IPS-18a (cell line): ENCODE measurements at regions not wholly inside any gene's neighbourhood (a gene's known extent, or its start where the extent isn't known, plus 50 kb on each side); places are given as distances from the start of the nearest gene placed in this dataset.
"Not testable (repeated sequence)": the region's sequence is repeated elsewhere in the genome, so short reads cannot be mapped to it uniquely, and the experiment has no call there.

ENCODE experiments used
- H3K27ac ChIP-seq: one replicate; pipeline ENCODE4 v1.5.1; 2013; ENCODE audit warnings: low read length
- H3K27me3 ChIP-seq: one replicate; pipeline ENCODE4 v1.6.1; 2013; ENCODE audit warnings: mild to moderate bottlenecking, low read length; ENCODE audit not compliant: control insufficient read depth, insufficient read depth
- H3K36me3 ChIP-seq: one replicate; pipeline ENCODE4 v1.6.1; 2013; ENCODE audit warnings: low read depth, low read length; ENCODE audit not compliant: control insufficient read depth
- H3K4me1 ChIP-seq: one replicate; pipeline ENCODE4 v1.6.1; 2013; ENCODE audit warnings: low read depth, low read length; ENCODE audit not compliant: control insufficient read depth
- H3K4me3 ChIP-seq: one replicate; pipeline ENCODE4 v1.5.1; 2013; ENCODE audit warnings: low read length
- H3K9ac ChIP-seq: one replicate; pipeline ENCODE4 v1.6.1; 2013; ENCODE audit warnings: mild to moderate bottlenecking, low read length, moderate library complexity
- H3K9me3 ChIP-seq: one replicate; pipeline ENCODE4 v1.6.1; 2013; ENCODE audit warnings: low read depth, low read length; ENCODE audit not compliant: control insufficient read depth

DNA sequence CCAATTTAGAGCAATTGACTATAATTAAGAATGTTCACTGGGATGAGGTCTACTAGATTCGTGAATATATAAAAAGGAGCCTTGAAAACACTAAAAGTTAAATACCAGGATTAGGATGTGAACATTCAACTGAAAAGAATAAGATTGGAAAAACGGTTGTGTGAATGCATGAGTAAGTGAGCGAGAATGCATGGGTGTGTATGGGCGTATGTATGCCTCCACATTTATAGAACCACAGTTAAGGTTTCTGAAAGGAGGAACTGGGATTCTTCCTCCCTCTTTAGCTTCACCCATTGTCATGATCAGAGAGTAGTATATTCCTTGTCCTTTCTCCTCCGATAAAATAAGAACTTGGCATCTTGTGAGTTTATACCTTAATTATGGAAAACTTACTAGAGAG lies 151.1 kb upstream of the UBE2E3 start:
- no peaks in the 10 kb centered on the region for H3K36me3 ChIP-seq
- no peak overlapping the region for H3K9ac ChIP-seq
- H3K9me3 ChIP-seq = no peaks in the 10 kb centered on the region
- no peak overlapping the region for H3K4me3 ChIP-seq
- no peaks in the 10 kb centered on the region for H3K27me3 ChIP-seq
- no peak overlapping the region for H3K27ac ChIP-seq
- no peaks in the 10 kb centered on the region for H3K4me1 ChIP-seq

DNA sequence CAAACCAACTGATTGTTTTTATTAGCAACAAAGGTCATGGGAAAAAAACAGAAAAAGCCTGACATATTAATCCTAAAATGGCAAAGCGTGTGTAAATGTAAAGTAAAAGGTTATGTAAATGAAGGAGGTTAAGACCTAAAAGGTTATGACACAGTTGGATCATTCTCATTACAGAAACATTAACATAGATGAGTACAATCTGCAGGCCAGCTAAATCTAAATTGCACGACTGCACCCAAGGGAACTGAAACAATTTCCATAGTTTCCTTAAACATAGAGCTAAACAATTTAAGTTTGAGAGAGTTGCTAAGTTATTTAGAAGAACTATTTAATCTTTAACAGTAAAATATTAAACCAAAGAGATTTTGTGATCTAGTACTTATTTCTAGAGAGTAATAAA lies 151.6 kb upstream of the UBE2E3 start:
- H3K4me3 ChIP-seq = no peak overlapping the region
- H3K27me3 ChIP-seq = no peaks in the 10 kb centered on the region
- no peak overlapping the region for H3K9ac ChIP-seq
- H3K27ac ChIP-seq = no peak overlapping the region
- no peaks in the 10 kb centered on the region for H3K36me3 ChIP-seq
- no peaks in the 10 kb centered on the region for H3K9me3 ChIP-seq
- no peaks in the 10 kb centered on the region for H3K4me1 ChIP-seq

DNA sequence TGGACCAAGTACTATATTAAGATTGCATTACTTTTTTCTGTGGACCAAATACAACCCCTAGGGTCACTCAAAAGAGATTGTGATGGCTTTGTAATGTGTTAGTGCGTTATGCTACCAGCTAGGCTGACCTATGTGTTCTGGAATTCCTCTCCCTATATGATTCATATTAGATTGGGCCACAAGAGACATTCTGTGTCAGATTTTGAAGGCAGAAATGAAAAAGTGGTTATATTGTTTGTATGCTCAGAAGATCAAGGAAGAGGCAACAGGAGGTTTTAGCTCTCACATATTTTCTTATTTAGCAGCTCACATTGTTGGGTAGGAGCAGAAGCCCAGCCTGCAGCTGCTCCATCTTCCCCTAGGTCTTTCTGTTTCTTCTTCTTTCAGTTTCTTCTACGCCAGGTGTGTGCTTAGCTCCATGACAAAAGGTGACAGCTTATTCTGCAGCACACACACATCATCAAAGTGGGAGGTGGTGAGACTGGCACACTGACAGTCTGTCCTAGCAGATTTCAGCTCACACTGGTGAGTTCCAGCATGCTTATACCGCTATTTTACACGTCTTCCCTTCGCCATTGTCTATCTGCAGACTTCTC lies 156.8 kb upstream of the UBE2E3 start:
- Histone ChIP-seq H3K4me3 (no peak overlapping the region), H3K4me1 (no peaks in the 10 kb centered on the region), H3K27me3 (no peaks in the 10 kb centered on the region), H3K36me3 (no peaks in the 10 kb centered on the region), H3K9ac (no peak overlapping the region), H3K27ac (no peak overlapping the region), H3K9me3 (no peaks in the 10 kb centered on the region)

DNA sequence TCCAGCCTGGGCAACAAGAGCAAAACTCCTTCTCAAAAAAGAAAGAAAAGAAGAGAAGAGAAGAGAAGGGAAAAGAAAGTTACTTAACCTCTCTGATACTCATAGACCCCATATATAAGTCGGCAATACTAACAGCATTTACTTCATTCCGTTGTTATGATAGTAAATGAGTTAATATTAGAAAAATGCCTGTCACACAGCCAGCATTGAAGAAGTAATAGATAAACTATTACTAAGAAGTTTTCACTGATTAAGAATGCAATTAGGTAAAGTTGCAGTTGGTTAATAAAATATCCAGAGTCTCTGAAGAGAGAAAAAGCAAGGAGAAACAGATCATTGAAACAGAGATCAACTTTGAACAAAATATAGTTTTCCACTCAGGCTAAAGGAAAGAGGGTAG lies 161.3 kb upstream of the UBE2E3 start:
- Histone ChIP-seq H3K27ac (no peak overlapping the region), H3K27me3 (no peaks in the 10 kb centered on the region), H3K4me1 (no peaks in the 10 kb centered on the region), H3K4me3 (no peak overlapping the region), H3K36me3 (no peaks in the 10 kb centered on the region), H3K9ac (no peak overlapping the region), H3K9me3 (no peaks in the 10 kb centered on the region)

DNA sequence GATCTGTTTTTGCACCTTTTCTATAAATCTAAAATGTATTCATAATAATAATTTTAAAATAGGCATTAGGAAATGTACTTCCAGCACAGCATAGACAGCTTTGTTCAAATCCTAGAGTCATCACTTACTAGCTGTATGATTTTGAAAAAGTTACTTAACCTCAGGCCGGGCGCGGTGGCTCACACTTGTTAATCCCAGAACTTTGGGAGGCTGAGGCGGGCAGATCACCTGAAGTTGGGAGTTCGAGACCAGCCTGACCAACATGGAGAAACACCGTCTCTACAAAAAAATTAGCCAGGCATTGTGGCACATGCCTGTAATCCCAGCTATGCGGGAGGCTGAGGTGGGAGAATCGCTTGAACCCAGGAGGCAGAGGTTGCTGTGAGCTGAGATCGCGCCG lies 161.7 kb upstream of the UBE2E3 start:
- not testable (repeated sequence) for H3K9ac ChIP-seq, H3K9me3 ChIP-seq

DNA sequence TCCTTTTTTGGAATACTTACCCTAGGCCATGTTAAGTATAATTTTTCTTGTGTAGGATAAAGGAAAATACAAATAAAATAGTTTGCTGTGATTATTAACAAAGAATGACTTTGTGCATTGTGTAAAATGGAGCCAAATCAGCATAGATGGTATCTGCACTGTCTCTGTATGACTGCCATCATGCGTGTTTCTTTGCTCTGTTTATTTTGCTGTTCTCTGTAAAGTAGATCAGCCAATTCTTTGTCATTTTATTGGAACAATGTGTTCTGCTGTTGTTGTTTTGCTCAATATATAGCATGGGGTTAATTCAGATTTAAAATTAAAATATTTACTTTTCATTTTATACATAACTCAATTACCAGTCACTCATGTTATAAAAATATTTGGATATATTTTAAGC lies 181.3 kb upstream of the UBE2E3 start:
- H3K36me3 ChIP-seq = no peaks in the 10 kb centered on the region
- no peak overlapping the region for H3K27ac ChIP-seq
- no peaks in the 10 kb centered on the region for H3K27me3 ChIP-seq
- H3K9me3 ChIP-seq = no peaks in the 10 kb centered on the region
- no peak overlapping the region for H3K4me3 ChIP-seq
- H3K9ac ChIP-seq = no peak overlapping the region
- H3K4me1 ChIP-seq = no peaks in the 10 kb centered on the region

More for the DNA sequence above, 161.7 kb upstream of the UBE2E3 start:
- not testable (repeated sequence) for H3K4me3 ChIP-seq, H3K36me3 ChIP-seq, H3K27ac ChIP-seq, H3K27me3 ChIP-seq, H3K4me1 ChIP-seq

DNA sequence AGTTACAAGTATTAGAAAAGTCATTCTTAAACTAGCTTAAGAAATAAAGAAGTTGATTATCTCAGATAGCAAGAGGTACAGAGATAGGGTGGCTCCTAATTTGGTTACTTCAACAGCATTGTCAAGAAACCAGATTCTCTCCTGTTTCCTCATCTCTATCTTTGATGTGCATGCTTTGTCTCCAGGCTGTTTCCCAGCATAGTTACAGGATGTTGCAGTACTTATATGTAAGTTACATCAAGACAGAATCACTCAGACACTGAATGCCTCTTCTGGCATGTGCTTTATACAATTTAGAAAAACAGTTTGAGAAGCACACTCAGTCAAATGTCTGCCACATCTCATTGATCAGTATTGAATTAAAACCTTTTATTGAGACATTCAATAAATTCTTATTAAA lies 189.5 kb upstream of the UBE2E3 start:
- H3K36me3 ChIP-seq = no peaks in the 10 kb centered on the region
- no peaks in the 10 kb centered on the region for H3K9me3 ChIP-seq
- H3K4me1 ChIP-seq = no peaks in the 10 kb centered on the region
- H3K27ac ChIP-seq = no peak overlapping the region
- H3K27me3 ChIP-seq = no peaks in the 10 kb centered on the region
- H3K9ac ChIP-seq = no peak overlapping the region
- no peak overlapping the region for H3K4me3 ChIP-seq

DNA sequence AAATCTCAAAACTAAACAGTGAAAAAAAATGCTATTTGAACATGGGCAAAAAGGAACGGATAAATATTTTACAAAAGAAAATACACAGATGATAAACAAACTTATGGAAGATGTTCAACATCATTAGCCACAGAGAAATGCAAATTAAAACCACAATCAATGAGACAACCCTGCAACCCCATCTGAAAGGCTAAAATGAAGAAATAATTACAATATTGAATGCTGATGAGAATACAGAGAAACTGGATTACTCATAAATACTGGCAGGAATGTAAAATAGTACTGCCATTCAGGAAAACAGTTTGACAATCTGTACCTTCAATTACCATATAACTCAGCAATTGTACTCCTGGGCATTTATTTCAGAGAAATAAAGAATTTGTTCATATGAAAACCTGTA lies 193.1 kb upstream of the UBE2E3 start:
- Histone ChIP-seq H3K36me3 (no peaks in the 10 kb centered on the region), H3K9ac (no peak overlapping the region), H3K9me3 (no peaks in the 10 kb centered on the region), H3K4me3 (no peak overlapping the region), H3K27ac (no peak overlapping the region), H3K4me1 (no peaks in the 10 kb centered on the region), H3K27me3 (no peaks in the 10 kb centered on the region)

DNA sequence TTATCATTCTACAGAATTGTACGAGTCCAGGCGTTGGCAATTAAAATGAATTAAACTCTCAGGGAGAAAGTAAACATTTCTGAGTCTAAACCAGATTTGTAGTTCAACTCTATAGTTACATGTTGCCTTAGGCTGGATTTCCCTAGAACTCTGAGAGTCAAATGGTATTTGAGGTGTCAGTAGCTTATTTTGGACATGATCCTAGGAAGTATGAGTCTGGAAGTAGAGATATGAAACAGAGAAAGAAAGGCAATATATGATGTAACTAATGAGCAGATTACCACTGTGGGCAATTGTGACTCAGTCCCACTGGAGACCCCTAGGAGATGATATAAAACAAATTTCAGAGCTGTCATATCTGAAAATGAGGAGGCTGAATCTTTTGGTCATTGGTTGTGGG lies 199.1 kb upstream of the UBE2E3 start:
- H3K27ac ChIP-seq = no peak overlapping the region
- no peaks in the 10 kb centered on the region for H3K4me1 ChIP-seq
- no peaks in the 10 kb centered on the region for H3K9me3 ChIP-seq
- H3K36me3 ChIP-seq = no peaks in the 10 kb centered on the region
- H3K4me3 ChIP-seq = no peak overlapping the region
- no peak overlapping the region for H3K9ac ChIP-seq
- no peaks in the 10 kb centered on the region for H3K27me3 ChIP-seq

DNA sequence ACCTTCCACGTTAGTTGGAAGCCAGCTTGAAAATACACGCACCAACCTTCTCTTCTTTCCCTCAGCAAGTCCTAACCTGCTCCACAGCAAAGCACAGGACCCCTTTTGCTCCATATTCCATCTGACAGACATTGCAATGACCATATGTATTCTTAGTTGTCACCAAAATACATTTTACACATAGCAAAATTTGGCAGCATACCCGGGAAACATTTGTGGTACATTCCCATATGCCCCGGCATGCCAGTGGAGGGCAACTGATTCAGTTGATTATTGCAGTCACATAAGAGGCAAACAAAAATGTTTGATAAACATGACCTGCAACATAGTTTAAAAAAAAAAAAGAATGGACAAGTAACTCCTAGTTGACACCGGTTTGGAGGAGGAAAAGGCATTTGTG lies 202.1 kb upstream of the UBE2E3 start:
- Histone ChIP-seq H3K36me3 (no peaks in the 10 kb centered on the region), H3K27ac (no peak overlapping the region), H3K9me3 (no peaks in the 10 kb centered on the region), H3K27me3 (no peaks in the 10 kb centered on the region), H3K4me1 (no peaks in the 10 kb centered on the region), H3K4me3 (no peak overlapping the region), H3K9ac (no peak overlapping the region)

DNA sequence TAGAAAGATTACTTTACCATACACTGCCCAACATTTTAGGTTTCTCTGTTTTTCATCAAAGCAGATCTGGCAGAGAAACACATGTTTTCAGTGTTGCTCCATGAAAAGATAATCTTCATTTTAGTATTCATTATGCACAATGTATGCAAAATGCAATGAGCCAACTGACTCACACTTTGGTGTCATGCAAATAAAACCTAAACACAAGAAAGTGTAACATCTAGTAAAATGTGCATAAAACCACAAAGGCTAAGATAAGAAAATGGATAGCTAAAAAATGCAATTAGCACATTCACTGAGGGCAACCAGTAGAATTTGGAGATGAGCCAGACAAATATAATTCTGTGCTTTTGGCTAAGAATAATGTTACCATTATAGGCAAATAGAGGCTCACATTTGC lies 203.5 kb upstream of the UBE2E3 start:
- no peak overlapping the region for H3K27ac ChIP-seq
- no peaks in the 10 kb centered on the region for H3K36me3 ChIP-seq
- H3K27me3 ChIP-seq = no peaks in the 10 kb centered on the region

DNA sequence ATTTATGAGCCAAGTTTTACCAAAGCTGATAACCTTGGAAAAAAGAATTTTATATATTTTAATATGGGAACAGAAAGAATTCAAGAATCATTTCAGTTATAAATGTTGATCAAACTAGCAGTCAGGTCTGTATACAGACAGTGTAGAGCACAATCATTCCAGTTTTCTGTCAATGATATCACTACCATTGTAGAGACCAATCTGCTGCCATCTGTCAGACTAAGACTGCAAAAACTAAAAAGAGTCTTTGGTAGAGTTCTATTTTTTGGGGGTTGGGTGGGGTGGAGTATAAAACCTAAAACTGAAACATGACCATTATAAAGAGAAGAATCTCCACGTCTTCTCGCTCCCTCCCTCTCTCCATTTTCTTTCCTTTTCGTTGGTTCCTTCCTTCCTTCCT lies 204.7 kb upstream of the UBE2E3 start:
- no peak overlapping the region for H3K27ac ChIP-seq
- H3K36me3 ChIP-seq = no peaks in the 10 kb centered on the region
- H3K4me3 ChIP-seq = no peak overlapping the region
- H3K9ac ChIP-seq = no peak overlapping the region
- H3K4me1 ChIP-seq = no peaks in the 10 kb centered on the region
- H3K9me3 ChIP-seq = no peaks in the 10 kb centered on the region
- no peaks in the 10 kb centered on the region for H3K27me3 ChIP-seq

More for the DNA sequence above, 203.5 kb upstream of the UBE2E3 start:
- H3K9ac ChIP-seq = no peak overlapping the region
- no peaks in the 10 kb centered on the region for H3K9me3 ChIP-seq
- H3K4me1 ChIP-seq = no peaks in the 10 kb centered on the region
- no peak overlapping the region for H3K4me3 ChIP-seq
